ENCODE measurements at regions not wholly inside any gene's neighbourhood (a gene's known extent, or its start where the extent isn't known, plus 50 kb on each side); places are given as distances from the start of the nearest gene placed in this dataset.

DNA sequence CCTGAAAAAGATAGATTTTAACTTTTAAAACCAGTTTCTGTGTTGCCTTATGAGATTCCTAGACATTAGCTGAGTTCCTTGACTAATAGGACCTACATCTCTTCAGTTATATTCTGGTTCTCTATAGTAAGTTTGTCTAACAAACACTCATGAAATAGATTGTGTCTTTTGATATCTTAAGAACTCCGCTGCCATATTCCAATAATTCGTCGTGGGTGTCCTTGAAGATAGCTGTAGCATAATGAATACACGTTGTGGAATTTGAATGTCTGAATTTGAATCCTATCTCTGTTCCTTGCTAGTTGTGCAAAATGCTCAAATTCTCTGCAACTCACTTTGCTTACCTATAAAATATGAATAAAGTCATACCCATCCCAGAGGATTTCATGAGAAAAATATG is 176.8 kb upstream of the COL3A1 start:
- TF ChIP-seq, protein P1, sequence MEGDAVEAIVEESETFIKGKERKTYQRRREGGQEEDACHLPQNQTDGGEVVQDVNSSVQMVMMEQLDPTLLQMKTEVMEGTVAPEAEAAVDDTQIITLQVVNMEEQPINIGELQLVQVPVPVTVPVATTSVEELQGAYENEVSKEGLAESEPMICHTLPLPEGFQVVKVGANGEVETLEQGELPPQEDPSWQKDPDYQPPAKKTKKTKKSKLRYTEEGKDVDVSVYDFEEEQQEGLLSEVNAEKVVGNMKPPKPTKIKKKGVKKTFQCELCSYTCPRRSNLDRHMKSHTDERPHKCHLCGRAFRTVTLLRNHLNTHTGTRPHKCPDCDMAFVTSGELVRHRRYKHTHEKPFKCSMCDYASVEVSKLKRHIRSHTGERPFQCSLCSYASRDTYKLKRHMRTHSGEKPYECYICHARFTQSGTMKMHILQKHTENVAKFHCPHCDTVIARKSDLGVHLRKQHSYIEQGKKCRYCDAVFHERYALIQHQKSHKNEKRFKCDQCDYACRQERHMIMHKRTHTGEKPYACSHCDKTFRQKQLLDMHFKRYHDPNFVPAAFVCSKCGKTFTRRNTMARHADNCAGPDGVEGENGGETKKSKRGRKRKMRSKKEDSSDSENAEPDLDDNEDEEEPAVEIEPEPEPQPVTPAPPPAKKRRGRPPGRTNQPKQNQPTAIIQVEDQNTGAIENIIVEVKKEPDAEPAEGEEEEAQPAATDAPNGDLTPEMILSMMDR (IDR thresholded peaks at IDR 0.05): no peak
- TF ChIP-seq POLR2A (IDR thresholded peaks at IDR 0.05) (no peak), EP300 (IDR thresholded peaks at IDR 0.05) (no peak)

Data from ovary (tissue), 3 donors.